Right lobe of liver (tissue), 6 donors: ENCODE measurements at regions not wholly inside any gene's neighbourhood (a gene's known extent, or its start where the extent isn't known, plus 50 kb on each side); places are given as distances from the start of the nearest gene placed in this dataset.
A peak's percentile ranks its signal among the peaks of the same experiment; 100 is the strongest.

Source experiments
- ATAC-seq, 4 donors: fragments of 200-7000 bp; cut with Tn5 transposase; one replicate each; pipeline ENCODE4 v1.9.1; 2020; ENCODE audit warnings: mild to moderate bottlenecking in 4 of 4, moderate library complexity in 4 of 4
- DNase-seq, 3 donors: peaks; one replicate each; pipeline ENCODE4 v3.0.0-alpha.2; 2020
- H3K27ac ChIP-seq, 3 donors: fragments of 200-600 bp; one replicate each; pipeline ENCODE4 v1.8.0; 2022
- H3K27me3 ChIP-seq, 2 donors: fragments of 200-600 bp; one replicate each; pipeline ENCODE4 v1.8.0; 2022
- H3K36me3 ChIP-seq, 4 donors: fragments of 200-600 bp; sonication (generic) in 1 of 4; one replicate each; pipeline versions ENCODE4 v1.5.1 to v1.8.0; 2017 to 2022; ENCODE audit warnings: control low read depth in 1 of 4
- H3K4me1 ChIP-seq, 4 donors: fragments of 200-600 bp; sonication (generic) in 1 of 4; one replicate each; pipeline versions ENCODE4 v1.5.1 to v1.8.0; 2017 to 2022; ENCODE audit warnings: control low read depth in 1 of 4
- H3K4me3 ChIP-seq, 3 donors: fragments of 200-600 bp; one replicate each; pipeline ENCODE4 v1.8.0; 2022
- H3K9me3 ChIP-seq, 4 donors: fragments of 200-600 bp; sonication (generic) in 1 of 4; one replicate each; pipeline versions ENCODE4 v1.5.1 to v1.8.0; 2017 to 2022; ENCODE audit warnings: control low read depth in 1 of 4
- CTCF ChIP-seq, 4 donors: fragments of 200-600 bp in 3 of 4; fragments of 450-650 bp in 1 of 4; IDR thresholded peaks; one replicate each; pipeline versions ENCODE4 v1.5.1 to v1.8.0; 2016 to 2022; ENCODE audit warnings: antibody characterized with exemption in 4 of 4, mild to moderate bottlenecking in 2 of 4
- POLR2A ChIP-seq: fragments of 450-650 bp; IDR thresholded peaks from one replicate; pipeline ENCODE4 v1.6.1; 2017; ENCODE audit warnings: antibody characterized with exemption, mild to moderate bottlenecking
- WGBS: methylation state at CpG from one replicate; pipeline ENCODE4 v1.1.6; 2018; ENCODE audit warnings: low coverage, low lambda C conversion rate; ENCODE audit not compliant: insufficient coverage; ENCODE audit errors: missing lambda C conversion rate; 5-methylcytosine and 5-hydroxymethylcytosine counted together
- intact Hi-C, 2 donors: fragments of 100-400 bp; cut with DNase I; formaldehyde crosslinking; loops; one replicate each; pipeline versions ENCODE4 v1.11.2 to v1.14.1; 2022
- donor health status: DM: no; HTN: yes; CAD: no.
- donor health status: DM: no; HTN: no; CAD: no.
- donor health status: DM: no; HTN: no; CAD: no.
- donor health status: DM: no; HTN: yes; CAD: no.
- donor health status: DM: no; HTN: yes; CAD: no.

DNA sequence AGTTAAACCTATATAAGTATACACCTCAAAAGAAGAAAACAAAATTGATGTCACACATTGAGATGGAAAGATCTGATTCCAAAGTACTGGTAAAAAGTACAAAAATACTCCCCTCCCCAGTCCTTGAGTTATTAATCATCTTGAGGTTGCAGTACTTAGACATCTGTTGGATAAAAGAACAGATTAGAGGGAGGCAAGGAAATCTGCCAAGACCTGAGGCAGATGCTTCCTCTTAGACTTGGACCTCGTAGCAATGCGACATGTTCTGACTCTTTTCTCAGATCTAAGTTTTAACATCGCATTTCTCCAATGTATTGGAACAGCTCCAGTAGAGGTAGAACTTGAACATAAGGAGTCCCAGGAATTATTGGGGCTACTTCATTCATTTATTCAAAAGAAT lies 187.9 kb upstream of the GRIN2B start:
- DNase-seq (no peak), ATAC-seq (no peak)
- H3K4me3 ChIP-seq: no peak overlapping the region
- no peaks in the 10 kb centered on the region for H3K4me1 ChIP-seq
- H3K27me3 ChIP-seq: no peaks in the 10 kb centered on the region
- TF ChIP-seq CTCF (IDR thresholded peaks at IDR 0.05) (no peak), POLR2A (no peak)
- intact Hi-C loops: loop anchor here in 1 of 2 donors (5.0 kb wide), 1 partner anchor 307 kb away; no protein-coding TSS in a partner anchor
- no peaks in the 10 kb centered on the region for H3K9me3 ChIP-seq
- no peak overlapping the region for H3K27ac ChIP-seq
- no peaks in the 10 kb centered on the region for H3K36me3 ChIP-seq
- 54% methylated on average over 3 of the region's 3 CpGs for WGBS

GRCh38 chr12:14171106-14171505 lies 189.7 kb upstream of the GRIN2B start:
- Histone ChIP-seq H3K4me1 (no peaks in the 10 kb centered on the region), H3K27me3 (no peaks in the 10 kb centered on the region), H3K27ac (no peak overlapping the region), H3K4me3 (no peak overlapping the region), H3K9me3 (no peaks in the 10 kb centered on the region), H3K36me3 (no peaks in the 10 kb centered on the region)
- intact Hi-C loops: loop anchor here in 1 of 2 donors (10.0 kb wide), 1 partner anchor 316 kb away; no protein-coding TSS in a partner anchor
- no peak for ATAC-seq
- DNase-seq: no peak
- no peak for TF ChIP-seq POLR2A
- TF ChIP-seq CTCF (IDR thresholded peaks at IDR 0.05): no peak
- 71% methylated on average over 2 of the region's 3 CpGs for WGBS

DNA sequence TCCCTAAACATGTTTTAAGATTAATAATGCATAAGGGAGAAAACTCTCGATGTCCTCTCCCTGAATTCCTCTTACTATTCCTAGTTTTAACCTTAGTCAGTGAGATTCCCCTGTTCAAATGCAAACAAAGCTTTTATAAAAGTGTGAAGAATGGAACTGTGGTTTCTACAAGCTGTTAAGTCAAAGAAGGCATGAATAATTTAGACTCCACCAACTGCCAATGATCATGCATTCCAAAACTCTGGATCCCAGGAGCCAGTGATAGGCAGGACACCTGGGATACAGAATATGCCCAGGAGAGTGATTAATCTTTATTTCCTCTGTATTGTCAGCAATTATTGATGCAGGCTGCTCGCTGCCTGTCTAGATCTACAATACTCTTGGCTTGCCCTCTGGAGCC lies 190.3 kb upstream of the ATF7IP start:
- Histone ChIP-seq H3K9me3 (no peaks in the 10 kb centered on the region), H3K36me3 (no peaks in the 10 kb centered on the region), H3K27me3 (no peaks in the 10 kb centered on the region), H3K27ac (no peak overlapping the region), H3K4me3 (no peak overlapping the region), H3K4me1 (no peaks in the 10 kb centered on the region)
- intact Hi-C loops: loop anchor here in 1 of 2 donors (10.0 kb wide), 1 partner anchor 320 kb away; no protein-coding TSS in a partner anchor
- DNase-seq (no peak), ATAC-seq (no peak)
- WGBS: 68% methylated on average over 2 of the region's 2 CpGs
- TF ChIP-seq POLR2A: no peak

DNA sequence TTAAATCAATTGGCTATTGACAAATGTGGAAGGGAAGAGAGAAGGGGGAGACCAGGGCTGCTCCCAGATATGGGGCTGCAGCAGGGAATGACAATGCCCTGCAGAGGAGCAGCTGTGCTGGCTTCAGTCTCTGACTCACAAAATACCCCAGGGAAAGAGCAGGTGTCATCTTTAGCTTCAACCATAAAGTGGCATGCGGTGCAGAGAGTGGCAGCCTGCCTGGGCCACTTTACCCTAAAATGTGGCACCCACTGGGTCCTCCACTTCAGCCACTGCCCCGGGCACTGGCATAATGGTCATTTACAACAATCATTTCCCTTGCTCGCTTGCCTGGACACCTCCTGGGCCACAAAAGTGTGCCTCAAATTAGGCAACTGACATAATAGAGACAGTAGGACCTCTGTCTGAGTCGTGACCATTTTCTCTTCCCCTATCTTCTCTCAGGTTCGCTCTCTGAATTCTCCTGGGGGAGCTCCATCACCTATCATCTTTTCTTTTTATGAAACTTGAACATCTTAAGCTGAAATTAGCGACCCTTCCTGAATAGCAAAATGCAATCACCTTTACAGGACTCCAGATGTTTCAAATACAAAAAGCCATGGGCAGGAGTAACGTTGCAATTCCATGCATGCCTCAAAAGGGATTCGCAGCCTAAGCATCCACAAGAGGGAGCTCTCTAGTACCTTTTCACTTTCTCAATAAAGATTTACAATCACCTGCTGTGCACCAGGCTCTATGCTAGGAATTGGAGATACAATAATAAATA lies 179.9 kb upstream of the ATF7IP start:
- H3K27me3 ChIP-seq: no peaks in the 10 kb centered on the region
- TF ChIP-seq POLR2A: no peak
- TF ChIP-seq CTCF (IDR thresholded peaks at IDR 0.05): peak; percentile 52 to 74 (median 72)
- DNase-seq (no peak), ATAC-seq (peak; percentile 83 to 88 (median 84))
- H3K9me3 ChIP-seq: no peaks in the 10 kb centered on the region
- no peak overlapping the region for H3K27ac ChIP-seq
- no peak overlapping the region for H3K4me3 ChIP-seq
- H3K36me3 ChIP-seq: no peaks in the 10 kb centered on the region
- no peaks in the 10 kb centered on the region for H3K4me1 ChIP-seq
- WGBS: 29% methylated on average over 5 of the region's 8 CpGs
- intact Hi-C loops: no loop called here

DNA sequence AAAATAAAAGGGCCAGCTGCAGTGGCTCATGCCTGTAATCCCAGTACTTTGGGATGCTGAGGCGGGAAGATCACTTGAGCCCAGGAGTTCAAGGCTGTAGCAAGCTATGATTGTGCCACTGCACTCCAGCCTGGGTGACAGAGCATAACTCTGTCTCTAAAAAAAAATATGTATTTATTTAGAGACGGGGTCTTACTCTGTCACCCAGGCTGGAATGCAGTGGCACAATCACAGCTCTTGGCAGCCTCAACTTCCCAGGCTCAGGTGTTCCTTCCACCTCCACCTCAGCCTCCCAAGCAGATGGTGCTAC lies 179.3 kb upstream of the ATF7IP start:
- H3K36me3 ChIP-seq: no peaks in the 10 kb centered on the region
- WGBS: 16% methylated on average over 2 of the region's 2 CpGs
- DNase-seq (no peak), ATAC-seq (no peak)
- TF ChIP-seq CTCF (IDR thresholded peaks at IDR 0.05): no peak
- TF ChIP-seq POLR2A: no peak
- no peaks in the 10 kb centered on the region for H3K9me3 ChIP-seq
- H3K27ac ChIP-seq: no peak overlapping the region
- H3K27me3 ChIP-seq: no peaks in the 10 kb centered on the region
- H3K4me1 ChIP-seq: no peaks in the 10 kb centered on the region
- no peak overlapping the region for H3K4me3 ChIP-seq
- intact Hi-C loops: no loop called here
